ENCODE measurements at regions not wholly inside any gene's neighbourhood (a gene's known extent, or its start where the extent isn't known, plus 50 kb on each side); places are given as distances from the start of the nearest gene placed in this dataset.

GRCh38 chr7:82559193-82559805 lies 115.7 kb upstream of the CACNA2D1 start (continued):
- no peak for TF ChIP-seq CREB1 (CRISPR knock-in tag; IDR thresholded peaks at IDR 0.05; ENCODE audit: low read depth)

GRCh38 chr7:82549616-82550285 lies 106.2 kb upstream of the CACNA2D1 start:
- no peak for DNase-seq (ENCODE audit: low spot score)
- Histone ChIP-seq H3K9me2 (ENCODE audit: insufficient read depth) (no peaks in the 10 kb centered on the region), H2AFZ (no peak overlapping the region), H3K27me3 (ENCODE audit: insufficient read depth) (no peaks in the 10 kb centered on the region), H3K4me1 (ENCODE audit: insufficient read depth) (no peaks in the 10 kb centered on the region), H3F3A (replicated peaks; ENCODE audit: low read depth) (no peaks in the 10 kb centered on the region), H3K79me2 (replicated peaks; ENCODE audit: insufficient read depth) (no peaks in the 10 kb centered on the region), H3K27ac (ENCODE audit: low read depth) (no peak overlapping the region), H3K4me2 (no peak overlapping the region), H3K36me3 (ENCODE audit: insufficient read depth) (no peaks in the 10 kb centered on the region), H4K20me1 (replicated peaks; ENCODE audit: insufficient read depth) (no peaks in the 10 kb centered on the region), H3K4me3 (no peak overlapping the region)
- H3K27me3 Mint-ChIP-seq (ENCODE audit: insufficient read depth, low read depth, poor library complexity) = no peaks in the 10 kb centered on the region
- H3K9me3 Mint-ChIP-seq = no peaks in the 10 kb centered on the region; the same call in 2 of the 3 replicates
- no peaks in the 10 kb centered on the region for H3K4me1 Mint-ChIP-seq
- H3K27ac Mint-ChIP-seq = no peak overlapping the region
- no peak for ATAC-seq
- H3K36me3 Mint-ChIP-seq (ENCODE audit: low read depth) = no peaks in the 10 kb centered on the region
- H3K4me3 Mint-ChIP-seq = no peak overlapping the region
- TF ChIP-seq ZNF462 (CRISPR knock-in tag; IDR thresholded peaks at IDR 0.05) = no peak
- TF ChIP-seq EZH2 (IDR thresholded peaks at IDR 0.05; ENCODE audit: low read depth, unreplicated experiment) = no peak
- no peak for TF ChIP-seq REST (IDR thresholded peaks at IDR 0.05; ENCODE audit: unreplicated experiment)
- no peak for TF ChIP-seq ZNF331 (CRISPR knock-in tag; IDR thresholded peaks at IDR 0.05; ENCODE audit: low read depth)
- no peak for TF ChIP-seq JUNB (IDR thresholded peaks at IDR 0.05; ENCODE audit: unreplicated experiment)
- no peak for TF ChIP-seq ZNF114 (CRISPR knock-in tag; IDR thresholded peaks at IDR 0.05)
- no peak for TF ChIP-seq CTCF (conservative IDR thresholded peaks at IDR 0.05; ENCODE audit: low read depth in 2 of 2)
- no peak for TF ChIP-seq NANOG (IDR thresholded peaks at IDR 0.05; ENCODE audit: borderline replicate concordance)
- no peak for TF ChIP-seq ETS1 (IDR thresholded peaks at IDR 0.05)
- TF ChIP-seq POLR2AphosphoS5 (IDR thresholded peaks at IDR 0.05; ENCODE audit: low read depth) = no peak
- no peak for TF ChIP-seq CREB1 (CRISPR knock-in tag; IDR thresholded peaks at IDR 0.05; ENCODE audit: low read depth)
- TF ChIP-seq EZH2phosphoT487 (IDR thresholded peaks at IDR 0.05; ENCODE audit: unreplicated experiment) = no peak

All from GM23338 (cell line).